Spleen (tissue), 11 donors: ENCODE measurements at regions not wholly inside any gene's neighbourhood (a gene's known extent, or its start where the extent isn't known, plus 50 kb on each side); places are given as distances from the start of the nearest gene placed in this dataset.

Experiments used
- DNase-seq: peaks from one replicate; pipeline ENCODE4 v3.0.0-alpha.2; 2020
- H3K27ac ChIP-seq, 8 donors: fragments of 200-600 bp; sonication (generic) in 7 of 8; 1 replicate in 4 of 8; 2 replicates in 4 of 8; pipeline versions ENCODE4 v1.5.0 to v1.8.0; 2016 to 2021; ENCODE audit warnings: inconsistent platforms in 4 of 8, mild to moderate bottlenecking in 4 of 8, moderate library complexity in 1 of 8
- H3K27me3 ChIP-seq, 7 donors: fragments of 200-600 bp; sonication (generic) in 6 of 7; replicated peaks in 1 of 7; 1 replicate in 4 of 7; 2 replicates in 3 of 7; pipeline versions ENCODE4 v1.5.0 to v1.8.0; 2016 to 2021; ENCODE audit warnings: inconsistent platforms in 3 of 7, mild to moderate bottlenecking in 1 of 7
- H3K36me3 ChIP-seq, 6 donors: fragments of 200-600 bp; sonication (generic) in 5 of 6; 1 replicate in 4 of 6; 2 replicates in 2 of 6; pipeline versions ENCODE4 v1.5.0 to v1.8.0; 2016 to 2021; ENCODE audit warnings: inconsistent platforms in 2 of 6
- H3K4me1 ChIP-seq, 6 donors: fragments of 200-600 bp; sonication (generic) in 5 of 6; 1 replicate in 3 of 6; 2 replicates in 3 of 6; pipeline versions ENCODE4 v1.5.0 to v1.8.0; 2016 to 2021; ENCODE audit warnings: inconsistent platforms in 3 of 6
- H3K4me3 ChIP-seq, 8 donors: fragments of 200-600 bp; sonication (generic) in 7 of 8; 1 replicate in 4 of 8; 2 replicates in 4 of 8; pipeline versions ENCODE4 v1.5.0 to v1.8.0; 2016 to 2021; ENCODE audit warnings: inconsistent platforms in 4 of 8, mild to moderate bottlenecking in 4 of 8, moderate library complexity in 2 of 8
- H3K9me3 ChIP-seq, 8 donors: fragments of 200-600 bp; sonication (generic) in 7 of 8; 1 replicate in 4 of 8; 2 replicates in 4 of 8; pipeline versions ENCODE4 v1.5.0 to v1.8.0; 2016 to 2021; ENCODE audit warnings: inconsistent platforms in 4 of 8
- CTCF ChIP-seq, 11 experiments: fragments of 200-600 bp in 7 of 11; fragments of 450-650 bp in 4 of 11; sonication (generic) in 4 of 11; IDR thresholded peaks in 8 of 11; conservative IDR thresholded peaks in 3 of 11; 1 replicate in 7 of 11; 2 replicates in 4 of 11; pipeline versions ENCODE4 v1.4.0 to v1.8.0; 2016 to 2021; ENCODE audit warnings: antibody characterized with exemption in 11 of 11, inconsistent platforms in 4 of 11, mild to moderate bottlenecking in 1 of 11
- POLR2A ChIP-seq, 3 donors: fragments of 450-650 bp; IDR thresholded peaks; one replicate each; pipeline ENCODE4 v1.5.1; 2017; ENCODE audit warnings: antibody characterized with exemption in 3 of 3, mild to moderate bottlenecking in 1 of 3
- POLR2AphosphoS5 ChIP-seq, 3 donors: sonication (generic); formaldehyde crosslinking; IDR thresholded peaks; one replicate each; pipeline ENCODE4 v1.5.1; 2017; ENCODE audit warnings: antibody characterized with exemption in 3 of 3
- WGBS, 5 donors: extraction: QIAGEN DNeasy Blood & Tissue Kit in 3 of 5; methylation state at CpG; one replicate each; pipeline versions ENCODE4 v1.1.5 to v1.1.7; 2013 to 2018; 5-methylcytosine and 5-hydroxymethylcytosine counted together
- intact Hi-C: fragments of 100-400 bp; cut with DNase I; formaldehyde crosslinking; loops from one replicate; pipeline ENCODE4 v1.15.0; 2023; ENCODE audit warnings: low total_unique reads
- donor health status: healthy with polysubstance abuse.
- donor health status: DM: no; HTN: no; CAD: no; lungs with moderate emphysema.
- donor health status: DM: no; HTN: no; CAD: no.
- donor health status: Bipolar disorder and iron deficiency.
- donor health status: healthy.
- donor health status: DM: no; HTN: no; CAD: no.
- donor health status: DM: yes; HTN: yes; CAD: no.

- Histone ChIP-seq H3K27me3 (no peaks in the 10 kb centered on the region), H3K9me3 (peaks cover 0 to 23% (median 9%) of the 10 kb centered on the region in 8 donors), H3K4me3 (no peak overlapping the region), H3K36me3 (no peaks in the 10 kb centered on the region), H3K27ac (no peak overlapping the region), H3K4me1 (no peaks in the 10 kb centered on the region)
- TF ChIP-seq POLR2AphosphoS5 (IDR thresholded peaks at IDR 0.05) = no peak
- no peak for TF ChIP-seq CTCF (IDR thresholded peaks at IDR 0.05 in 8 of 11, conservative IDR thresholded peaks at IDR 0.05 in 3 of 11)
- no peak for TF ChIP-seq POLR2A (IDR thresholded peaks at IDR 0.05)
- WGBS, 5 donors = 61 to 77% (median 67%) methylated on average over 5 of the region's 5 CpGs
- intact Hi-C loops = no loop called here
- DNase-seq = no peak
These were observed 122.6 kb upstream of the ARRDC4 start for GRCh38 chr15:97837896-97838295.

GRCh38 chr15:97838606-97839210, 121.8 kb upstream of the ARRDC4 start:
- no peak for DNase-seq
- Histone ChIP-seq H3K27ac (no peak overlapping the region), H3K4me3 (no peak overlapping the region), H3K4me1 (no peaks in the 10 kb centered on the region), H3K36me3 (no peaks in the 10 kb centered on the region), H3K27me3 (no peaks in the 10 kb centered on the region), H3K9me3 (peaks cover 0 to 15% (median 1%) of the 10 kb centered on the region in 8 donors)
- WGBS, 5 donors = 87 to 94% (median 89%) methylated on average over 16 of the region's 16 CpGs
- no peak for TF ChIP-seq CTCF (IDR thresholded peaks at IDR 0.05 in 8 of 11, conservative IDR thresholded peaks at IDR 0.05 in 3 of 11)
- no peak for TF ChIP-seq POLR2AphosphoS5 (IDR thresholded peaks at IDR 0.05)
- no peak for TF ChIP-seq POLR2A (IDR thresholded peaks at IDR 0.05)
- intact Hi-C loops = no loop called here

GRCh38 chr15:97840501-97840900, 120.0 kb upstream of the ARRDC4 start:
- no peak overlapping the region for H3K4me3 ChIP-seq
- no peaks in the 10 kb centered on the region for H3K4me1 ChIP-seq
- no peaks in the 10 kb centered on the region for H3K27me3 ChIP-seq
- no peaks in the 10 kb centered on the region for H3K9me3 ChIP-seq
- intact Hi-C loops = no loop called here
- H3K27ac ChIP-seq = no peak overlapping the region
- TF ChIP-seq POLR2AphosphoS5 (IDR thresholded peaks at IDR 0.05) = no peak
- no peak for TF ChIP-seq POLR2A (IDR thresholded peaks at IDR 0.05)
- no peak for TF ChIP-seq CTCF (IDR thresholded peaks at IDR 0.05 in 8 of 11, conservative IDR thresholded peaks at IDR 0.05 in 3 of 11)
- no peak for DNase-seq
- 56 to 79% (median 67%) methylated on average over 2 of the region's 2 CpGs for WGBS, 5 donors
- H3K36me3 ChIP-seq = no peaks in the 10 kb centered on the region

DNA sequence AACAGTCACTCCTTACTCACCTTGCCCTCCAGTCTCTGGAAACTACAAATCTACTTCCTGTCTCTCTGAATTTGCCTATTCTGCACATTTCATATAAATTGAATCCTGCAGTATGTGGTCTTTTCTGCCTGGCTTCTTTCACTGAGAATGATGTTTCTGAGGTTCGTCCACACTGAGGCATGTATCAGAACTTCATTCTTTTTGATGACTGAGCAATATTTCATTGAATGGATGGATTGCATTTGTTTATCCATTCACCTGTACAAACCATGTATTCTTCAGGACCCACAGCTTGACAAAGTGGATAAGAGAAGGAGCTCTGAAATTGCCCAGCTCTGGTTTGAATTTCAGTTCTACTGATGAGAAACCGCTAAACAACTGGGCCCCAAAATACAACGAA, 118.9 kb upstream of the ARRDC4 start:
- 79 to 91% (median 89%) methylated on average over 3 of the region's 3 CpGs for WGBS, 5 donors

More for the DNA sequence above, 118.9 kb upstream of the ARRDC4 start:
- Histone ChIP-seq H3K36me3 (no peaks in the 10 kb centered on the region), H3K4me3 (no peak overlapping the region), H3K27ac (no peak overlapping the region), H3K9me3 (no peaks in the 10 kb centered on the region), H3K27me3 (no peaks in the 10 kb centered on the region), H3K4me1 (no peaks in the 10 kb centered on the region)
- TF ChIP-seq CTCF (IDR thresholded peaks at IDR 0.05 in 8 of 11, conservative IDR thresholded peaks at IDR 0.05 in 3 of 11) (no peak), POLR2AphosphoS5 (IDR thresholded peaks at IDR 0.05) (no peak), POLR2A (IDR thresholded peaks at IDR 0.05) (no peak)
- intact Hi-C loops = no loop called here
- DNase-seq = no peak
